NCI-H82 treated with DMSO at 0.1 percent for 48 hours (cell line): ENCODE measurements at regions not wholly inside any gene's neighbourhood (a gene's known extent, or its start where the extent isn't known, plus 50 kb on each side); places are given as distances from the start of the nearest gene placed in this dataset.
"Not testable (repeated sequence)": the region's sequence is repeated elsewhere in the genome, so short reads cannot be mapped to it uniquely, and the experiment has no call there.

Source experiments
- DNase-seq: peaks from one replicate; lab custom pipeline; 2025; ENCODE audit not compliant: unreplicated experiment; lab: John Stamatoyannopoulos, UW

- no peak for DNase-seq
Measured at GRCh38 chr3:152578769-152579168, 256.2 kb upstream of the P2RY1 start.

- DNase-seq: no peak
Measured at GRCh38 chr3:152581951-152582350, 253.0 kb upstream of the P2RY1 start.

GRCh38 chr3:152583963-152584362 lies 251.0 kb upstream of the P2RY1 start:
- no peak for DNase-seq

- no peak for DNase-seq
Measured at GRCh38 chr3:152586974-152587373, 248.0 kb upstream of the P2RY1 start.

- DNase-seq: no peak
Measured at GRCh38 chr3:152587861-152588260, 247.1 kb upstream of the P2RY1 start.

GRCh38 chr3:152589644-152590043 lies 245.3 kb upstream of the P2RY1 start:
- DNase-seq: no peak

- DNase-seq: no peak
Measured at GRCh38 chr3:152591515-152591914, 243.4 kb upstream of the P2RY1 start.

GRCh38 chr3:152593242-152593641 lies 241.7 kb upstream of the P2RY1 start:
- no peak for DNase-seq

GRCh38 chr3:152595975-152596821 lies 238.7 kb upstream of the P2RY1 start:
- DNase-seq: peak; percentile 52

GRCh38 chr3:152596832-152597231 lies 238.1 kb upstream of the P2RY1 start:
- DNase-seq: not testable (repeated sequence)

- DNase-seq: no peak
Measured at GRCh38 chr3:152606146-152606545, 228.8 kb upstream of the P2RY1 start.

- no peak for DNase-seq
Measured at GRCh38 chr3:152607179-152607578, 227.8 kb upstream of the P2RY1 start.

GRCh38 chr3:152608696-152609594 lies 226.0 kb upstream of the P2RY1 start:
- no peak for DNase-seq

- no peak for DNase-seq
Measured at GRCh38 chr3:152609891-152610290, 225.0 kb upstream of the P2RY1 start.

- DNase-seq: no peak
Measured at GRCh38 chr3:152610622-152611021, 224.3 kb upstream of the P2RY1 start.

- DNase-seq: no peak
Measured at GRCh38 chr3:152611905-152612304, 223.0 kb upstream of the P2RY1 start.

- no peak for DNase-seq
Measured at GRCh38 chr3:152613851-152614250, 221.1 kb upstream of the P2RY1 start.

GRCh38 chr3:152615681-152616080 lies 219.2 kb upstream of the P2RY1 start:
- no peak for DNase-seq

- DNase-seq: no peak
Measured at GRCh38 chr3:152617609-152618008, 217.3 kb upstream of the P2RY1 start.

- DNase-seq: no peak
Measured at GRCh38 chr3:152618529-152618928, 216.4 kb upstream of the P2RY1 start.

GRCh38 chr3:152619691-152620090 lies 215.2 kb upstream of the P2RY1 start:
- DNase-seq: no peak

GRCh38 chr3:152620395-152620794 lies 214.5 kb upstream of the P2RY1 start:
- DNase-seq: no peak
